Heart left ventricle (tissue), 16 donors: ENCODE measurements at regions not wholly inside any gene's neighbourhood (a gene's known extent, or its start where the extent isn't known, plus 50 kb on each side); places are given as distances from the start of the nearest gene placed in this dataset.

Experiments used
- ATAC-seq, 4 donors: fragments of 200-7000 bp; cut with Tn5 transposase; one replicate each; pipeline ENCODE4 v1.9.1; 2020 to 2022; ENCODE audit warnings: moderate library complexity in 4 of 4, mild to moderate bottlenecking in 3 of 4, moderate number of reproducible peaks in 1 of 4
- DNase-seq, 5 donors: peaks; one replicate each; pipeline ENCODE4 v3.0.0-alpha.2; 2020
- H3K27ac ChIP-seq, 12 donors: fragments of 200-600 bp; sonication (generic) in 4 of 12; one replicate each; pipeline versions ENCODE4 v1.5.0 to v1.8.0; 2016 to 2022; ENCODE audit warnings: mild to moderate bottlenecking in 2 of 12
- H3K27me3 ChIP-seq, 9 donors: fragments of 200-600 bp; sonication (generic) in 2 of 9; one replicate each; pipeline versions ENCODE4 v1.5.1 to v1.8.0; 2016 to 2022; ENCODE audit warnings: mild to moderate bottlenecking in 3 of 9
- H3K36me3 ChIP-seq, 9 donors: fragments of 200-600 bp; sonication (generic) in 2 of 9; one replicate each; pipeline versions ENCODE4 v1.5.0 to v1.8.0; 2018 to 2022; ENCODE audit warnings: mild to moderate bottlenecking in 2 of 9
- H3K4me1 ChIP-seq, 12 donors: fragments of 200-600 bp; sonication (generic) in 4 of 12; one replicate each; pipeline versions ENCODE4 v1.5.0 to v1.8.0; 2016 to 2022; ENCODE audit warnings: mild to moderate bottlenecking in 3 of 12
- H3K4me3 ChIP-seq, 12 donors: fragments of 200-600 bp; sonication (generic) in 4 of 12; one replicate each; pipeline versions ENCODE4 v1.5.0 to v1.8.0; 2017 to 2022; ENCODE audit warnings: mild to moderate bottlenecking in 9 of 12, moderate library complexity in 4 of 12
- H3K9me3 ChIP-seq, 12 donors: fragments of 200-600 bp; sonication (generic) in 4 of 12; one replicate each; pipeline versions ENCODE4 v1.5.0 to v1.8.0; 2016 to 2022; ENCODE audit warnings: mild to moderate bottlenecking in 1 of 12
- CTCF ChIP-seq, 12 donors: fragments of 200-600 bp; sonication (generic) in 4 of 12; IDR thresholded peaks; one replicate each; pipeline versions ENCODE4 v1.5.0 to v1.8.0; 2018 to 2022; ENCODE audit warnings: antibody characterized with exemption in 12 of 12, mild to moderate bottlenecking in 5 of 12
- POLR2A ChIP-seq, 2 donors: fragments of 450-650 bp; IDR thresholded peaks; one replicate each; pipeline ENCODE4 v1.6.1; 2017; ENCODE audit warnings: antibody characterized with exemption in 2 of 2, mild to moderate bottlenecking in 2 of 2, moderate library complexity in 2 of 2
- WGBS, 4 donors: extraction: QIAGEN DNeasy Blood & Tissue Kit in 2 of 4; methylation state at CpG; one replicate each; pipeline versions ENCODE4 v1.1.5 to v1.1.7; 2013 to 2018; 5-methylcytosine and 5-hydroxymethylcytosine counted together
- intact Hi-C, 10 donors: fragments of 100-400 bp; cut with DNase I; formaldehyde crosslinking; loops; one replicate each; pipeline versions ENCODE4 v1.11.1 to v1.14.2; 2022
- donor health status: ischemic (EF 13 %, LVEDD 7.1; RV severe dilation, severe dysfunction).
- donor health status: healthy with polysubstance abuse.
- donor health status: DM: no; HTN: yes; CAD: no.
- donor health status: DM: no; HTN: no; CAD: no.
- donor health status: ischemic (EF 25% LVEDD 6.9; RV normal size, moderate dysfunction).
- donor health status: ischemic (EF 25% LVEDD 5.7; RV mildly dilated, moderate dysfunction).
- donor health status: healthy.
- donor health status: DM: yes; HTN: yes; CAD: no.
- donor health status: ischemic (EF 35%, LVEDD 5.7; RV mildly dilated, moderate dysfunction).
- donor health status: nonischemic (EF 11% LVEDD 7.7; RV severe dilation, severe dysfunction).
- donor health status: DM: yes; HTN: yes; CAD: no.
- donor health status: PGD.
- donor health status: ischemic (EF 29% LVEDD 5.4; RV normal size, mild dysfunction).
- donor health status: nonischemic (EF 23%, LVEDD 6.1; RV moderate dilation, normal function).

- intact Hi-C loops = loop anchor here in 1 of 10 donors (5.0 kb wide), 1 partner anchor 272 kb away; no protein-coding TSS in a partner anchor
- peak overlapping the region in 1 of 12 donors; percentile 15 for H3K27ac ChIP-seq
- ATAC-seq = no peak
Observed at GRCh38 chr7:25574828-25575227, 346.5 kb upstream of the NPVF start.

GRCh38 chr7:25575634-25576033 is 347.3 kb upstream of the NPVF start:
- H3K4me1 ChIP-seq = peaks cover 0 to 20% (median 0%) of the 10 kb centered on the region in 12 donors
- ATAC-seq (no peak), DNase-seq (no peak)
- no peaks in the 10 kb centered on the region for H3K9me3 ChIP-seq
- peaks cover 0 to 4% (median 0%) of the 10 kb centered on the region in 9 donors for H3K27me3 ChIP-seq
- no peak overlapping the region for H3K4me3 ChIP-seq
- H3K36me3 ChIP-seq = no peaks in the 10 kb centered on the region
- intact Hi-C loops = no loop called here
- TF ChIP-seq CTCF (IDR thresholded peaks at IDR 0.05) (no peak), POLR2A (IDR thresholded peaks at IDR 0.05) (no peak)
- H3K27ac ChIP-seq = no peak overlapping the region
- 85 to 94% (median 92%) methylated on average over 4 of the region's 4 CpGs for WGBS, 4 donors

More at GRCh38 chr7:25574828-25575227, 346.5 kb upstream of the NPVF start:
- Histone ChIP-seq H3K4me1 (peaks cover 0 to 20% (median 0%) of the 10 kb centered on the region in 12 donors), H3K36me3 (no peaks in the 10 kb centered on the region), H3K9me3 (no peaks in the 10 kb centered on the region), H3K4me3 (no peak overlapping the region), H3K27me3 (peaks cover 0 to 4% (median 0%) of the 10 kb centered on the region in 9 donors)
- TF ChIP-seq CTCF (IDR thresholded peaks at IDR 0.05) = no peak
- TF ChIP-seq POLR2A (IDR thresholded peaks at IDR 0.05) = no peak
- no peak for DNase-seq

GRCh38 chr7:25578991-25579777 is 350.9 kb upstream of the NPVF start:
- DNase-seq (no peak), ATAC-seq (no peak)
- Histone ChIP-seq H3K9me3 (no peaks in the 10 kb centered on the region), H3K4me3 (no peak overlapping the region), H3K27me3 (peaks cover 0 to 4% (median 0%) of the 10 kb centered on the region in 9 donors), H3K36me3 (no peaks in the 10 kb centered on the region), H3K27ac (no peak overlapping the region), H3K4me1 (peaks cover 0 to 19% (median 0%) of the 10 kb centered on the region in 12 donors)
- TF ChIP-seq POLR2A (IDR thresholded peaks at IDR 0.05) (no peak), CTCF (IDR thresholded peaks at IDR 0.05) (no peak)
- intact Hi-C loops = no loop called here
- WGBS, 4 donors = 33 to 42% (median 40%) methylated on average over 3 of the region's 3 CpGs

GRCh38 chr7:25579778-25580075 is 351.4 kb upstream of the NPVF start:
- Histone ChIP-seq H3K36me3 (no peaks in the 10 kb centered on the region), H3K4me1 (peaks cover 0 to 14% (median 0%) of the 10 kb centered on the region in 12 donors), H3K9me3 (no peaks in the 10 kb centered on the region), H3K4me3 (no peak overlapping the region), H3K27me3 (peaks cover 0 to 4% (median 0%) of the 10 kb centered on the region in 9 donors), H3K27ac (no peak overlapping the region)
- DNase-seq (no peak), ATAC-seq (no peak)
- intact Hi-C loops = no loop called here
- 66 to 89% (median 72%) methylated on average over 4 of the region's 4 CpGs for WGBS, 4 donors
- TF ChIP-seq CTCF (IDR thresholded peaks at IDR 0.05) (no peak), POLR2A (IDR thresholded peaks at IDR 0.05) (no peak)
